Ascending aorta (tissue), 2 donors: ENCODE measurements at regions not wholly inside any gene's neighbourhood (a gene's known extent, or its start where the extent isn't known, plus 50 kb on each side); places are given as distances from the start of the nearest gene placed in this dataset.
A peak's percentile ranks its signal among the peaks of the same experiment; 100 is the strongest.

Experiments used
- DNase-seq, 2 donors: peaks; one replicate each; pipeline ENCODE4 v3.0.0-alpha.2; 2019; ENCODE audit warnings: low spot score in 2 of 2
- H3K27ac ChIP-seq, 2 donors: fragments of 200-600 bp; sonication (generic); one replicate each; pipeline ENCODE4 v1.5.1; 2016 to 2017; ENCODE audit warnings: mild to moderate bottlenecking in 1 of 2
- H3K27me3 ChIP-seq: fragments of 200-600 bp; sonication (generic); one replicate; pipeline ENCODE4 v1.5.1; 2017
- H3K36me3 ChIP-seq, 2 donors: fragments of 200-600 bp; sonication (generic); one replicate each; pipeline ENCODE4 v1.5.1; 2016
- H3K4me1 ChIP-seq, 2 donors: fragments of 200-600 bp; sonication (generic); one replicate each; pipeline ENCODE4 v1.5.1; 2016 to 2017; ENCODE audit warnings: mild to moderate bottlenecking in 1 of 2
- H3K4me3 ChIP-seq, 2 donors: fragments of 200-600 bp; sonication (generic); one replicate each; pipeline ENCODE4 v1.5.1; 2016 to 2017; ENCODE audit warnings: mild to moderate bottlenecking in 1 of 2
- H3K9me3 ChIP-seq, 2 donors: fragments of 200-600 bp; sonication (generic); one replicate each; pipeline ENCODE4 v1.5.1; 2016
- intact Hi-C: fragments of 100-400 bp; cut with DNase I; formaldehyde crosslinking; loops from one replicate; pipeline ENCODE4 v1.15.1; 2023
- TF ChIP-seq, protein P1 (sequence below), 3 experiments: fragments of 200-600 bp in 2 of 3; fragments of 450-650 bp in 1 of 3; sonication (generic) in 2 of 3; IDR thresholded peaks; one replicate each; pipeline ENCODE4 v1.5.1; 2016 to 2019; ENCODE audit warnings: antibody characterized with exemption in 3 of 3, mild to moderate bottlenecking in 1 of 3, moderate library complexity in 1 of 3

DNA sequence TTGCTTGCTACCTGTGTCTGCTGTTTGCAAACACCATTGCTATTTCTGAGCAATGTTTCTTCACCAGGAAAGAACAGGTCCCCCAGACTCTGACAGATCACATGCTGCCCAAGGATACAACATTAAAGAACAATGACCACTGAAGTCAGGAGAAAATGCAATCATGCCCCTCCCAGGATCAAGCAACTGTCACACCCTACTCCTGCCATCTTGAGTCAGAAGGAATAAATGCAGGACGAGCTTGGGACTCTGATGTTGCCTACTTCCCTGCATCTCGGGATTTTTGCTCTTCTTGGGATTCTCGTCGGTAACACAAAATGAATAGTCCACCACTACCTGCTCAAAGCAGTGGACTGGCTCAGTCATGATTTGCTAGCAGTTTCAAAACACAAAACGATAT, 490.6 kb downstream of the COG6 start:
- no peak for DNase-seq
- TF ChIP-seq, protein P1, sequence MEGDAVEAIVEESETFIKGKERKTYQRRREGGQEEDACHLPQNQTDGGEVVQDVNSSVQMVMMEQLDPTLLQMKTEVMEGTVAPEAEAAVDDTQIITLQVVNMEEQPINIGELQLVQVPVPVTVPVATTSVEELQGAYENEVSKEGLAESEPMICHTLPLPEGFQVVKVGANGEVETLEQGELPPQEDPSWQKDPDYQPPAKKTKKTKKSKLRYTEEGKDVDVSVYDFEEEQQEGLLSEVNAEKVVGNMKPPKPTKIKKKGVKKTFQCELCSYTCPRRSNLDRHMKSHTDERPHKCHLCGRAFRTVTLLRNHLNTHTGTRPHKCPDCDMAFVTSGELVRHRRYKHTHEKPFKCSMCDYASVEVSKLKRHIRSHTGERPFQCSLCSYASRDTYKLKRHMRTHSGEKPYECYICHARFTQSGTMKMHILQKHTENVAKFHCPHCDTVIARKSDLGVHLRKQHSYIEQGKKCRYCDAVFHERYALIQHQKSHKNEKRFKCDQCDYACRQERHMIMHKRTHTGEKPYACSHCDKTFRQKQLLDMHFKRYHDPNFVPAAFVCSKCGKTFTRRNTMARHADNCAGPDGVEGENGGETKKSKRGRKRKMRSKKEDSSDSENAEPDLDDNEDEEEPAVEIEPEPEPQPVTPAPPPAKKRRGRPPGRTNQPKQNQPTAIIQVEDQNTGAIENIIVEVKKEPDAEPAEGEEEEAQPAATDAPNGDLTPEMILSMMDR (IDR thresholded peaks at IDR 0.05): no peak
- H3K4me1 ChIP-seq: peaks cover 2 to 11% of the 10 kb centered on the region in 2 donors
- no peak overlapping the region for H3K4me3 ChIP-seq
- H3K27ac ChIP-seq: no peak overlapping the region
- intact Hi-C loops: no loop called here
- H3K9me3 ChIP-seq: no peaks in the 10 kb centered on the region
- no peaks in the 10 kb centered on the region for H3K27me3 ChIP-seq
- no peaks in the 10 kb centered on the region for H3K36me3 ChIP-seq

GRCh38 chr13:40146611-40147117, 491.2 kb downstream of the COG6 start:
- Histone ChIP-seq H3K4me3 (no peak overlapping the region), H3K36me3 (no peaks in the 10 kb centered on the region), H3K9me3 (no peaks in the 10 kb centered on the region), H3K27ac (no peak overlapping the region), H3K27me3 (no peaks in the 10 kb centered on the region), H3K4me1 (peaks cover 2 to 11% of the 10 kb centered on the region in 2 donors)
- intact Hi-C loops: no loop called here
- TF ChIP-seq, protein P1 (IDR thresholded peaks at IDR 0.05): no peak
- DNase-seq: no peak

DNA sequence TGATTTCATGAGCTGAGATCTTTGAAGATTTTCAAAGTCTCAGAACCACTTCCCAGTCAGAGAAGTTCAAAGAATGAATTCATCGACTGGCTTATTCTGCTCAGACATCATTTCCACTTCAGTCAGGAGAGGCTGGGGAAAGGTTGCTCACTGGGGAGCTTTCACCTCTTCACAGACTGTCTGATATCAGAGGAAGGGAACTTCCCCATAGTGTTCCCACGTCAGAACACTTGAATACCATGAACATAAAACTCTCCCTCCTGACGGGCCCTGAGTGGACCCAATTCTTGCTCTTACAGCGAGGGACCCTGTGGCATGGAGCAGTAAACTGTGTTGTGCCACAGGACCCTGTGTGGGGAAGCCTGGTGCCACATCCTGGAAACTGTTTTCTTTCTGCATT, 492.6 kb downstream of the COG6 start:
- Histone ChIP-seq H3K4me1 (peaks cover 6 to 15% of the 10 kb centered on the region in 2 donors), H3K27me3 (no peaks in the 10 kb centered on the region), H3K27ac (no peak overlapping the region), H3K36me3 (no peaks in the 10 kb centered on the region), H3K9me3 (no peaks in the 10 kb centered on the region), H3K4me3 (no peak overlapping the region)
- TF ChIP-seq, protein P1 (IDR thresholded peaks at IDR 0.05): no peak
- intact Hi-C loops: loop anchor here (2.0 kb wide), 1 partner anchor 45 kb away; no protein-coding TSS in a partner anchor
- DNase-seq: no peak

- no peaks in the 10 kb centered on the region for H3K27me3 ChIP-seq
- H3K36me3 ChIP-seq: no peaks in the 10 kb centered on the region
- peaks cover 6 to 15% of the 10 kb centered on the region in 2 donors for H3K4me1 ChIP-seq
- no peak overlapping the region for H3K4me3 ChIP-seq
- peak overlapping the region; percentile 49 to 85 for H3K27ac ChIP-seq
- no peaks in the 10 kb centered on the region for H3K9me3 ChIP-seq
- intact Hi-C loops: loop anchor here (2.0 kb wide), 1 partner anchor 44 kb away; no protein-coding TSS in a partner anchor
- TF ChIP-seq, protein P1 (IDR thresholded peaks at IDR 0.05): no peak
- no peak for DNase-seq
Observed at GRCh38 chr13:40148742-40149141, 493.3 kb downstream of the COG6 start.

GRCh38 chr13:40149611-40150274, 494.3 kb downstream of the COG6 start:
- no peaks in the 10 kb centered on the region for H3K36me3 ChIP-seq
- H3K9me3 ChIP-seq: no peaks in the 10 kb centered on the region
- H3K27me3 ChIP-seq: no peaks in the 10 kb centered on the region
- peak overlapping the region; percentile 49 to 85 for H3K27ac ChIP-seq
- peak; percentile 66 to 75 for DNase-seq
- intact Hi-C loops: loop anchor here (2.0 kb wide), 1 partner anchor 43 kb away; no protein-coding TSS in a partner anchor
- TF ChIP-seq, protein P1 (IDR thresholded peaks at IDR 0.05): no peak
- H3K4me1 ChIP-seq: peaks cover 6 to 15% of the 10 kb centered on the region in 2 donors
- no peak overlapping the region for H3K4me3 ChIP-seq
